K562 (cell line): ENCODE measurements at regions not wholly inside any gene's neighbourhood (a gene's known extent, or its start where the extent isn't known, plus 50 kb on each side); places are given as distances from the start of the nearest gene placed in this dataset.

Experiments
- ATAC-seq: fragments of 200-7000 bp; cut with Tn5 transposase; 3 replicates; pipeline ENCODE4 v1.9.1; 2020; ENCODE audit warnings: moderate library complexity
- BruUV-seq: library from RNA; stranded (reverse); fragments of 400-500 nt; replicated peaks from 2 replicates; lab custom pipeline; 2021; lab: Mats Ljungman, UMichigan
- CTCF ChIA-PET: fragments of 300-600 bp; formaldehyde crosslinking; extraction: SDS; loops from one replicate; lab custom pipeline; 2021; ENCODE audit warnings: low intra/inter-chr PET ratio; lab: Yijun Ruan, JAX
- POLR2A ChIA-PET: fragments of 300-600, 350-650 bp; sonication (Branson Sonifier 250); formaldehyde crosslinking; extraction: SDS; loops from one replicate; lab custom pipeline; 2021; ENCODE audit warnings: antibody characterized with exemption, inconsistent platforms; lab: Yijun Ruan, JAX
- DNase-seq, 4 experiments: peaks; one replicate each; pipeline versions ENCODE4 v3.0.0 to v3.0.0-alpha.2; 2011 to 2018; ENCODE audit warnings: low spot score in 3 of 4, mixed read lengths in 3 of 4; ENCODE audit errors: extremely low read depth in 1 of 4
- FAIRE-seq: peaks from 2 replicates; lab custom pipeline; 2011; peaks lifted over from hg19 to GRCh38; lab: Jason Lieb, UNC
- H2AFZ ChIP-seq: 2 replicates; pipeline ENCODE4 v1.6.0; 2011; ENCODE audit warnings: low read depth, low read length, control low read depth, inconsistent platforms
- H3K27ac ChIP-seq: fragments of 200-600 bp; 3 replicates; pipeline ENCODE4 v1.8.0; 2011; ENCODE audit warnings: low read depth, mild to moderate bottlenecking, control low read depth, inconsistent platforms, low read length, moderate library complexity, mixed read lengths; ENCODE audit errors: extremely low read depth
- H3K27me3 ChIP-seq, 2 experiments: fragments of 300-600 bp in 1 of 2; 2 replicates in 1 of 2; 3 replicates in 1 of 2; pipeline versions ENCODE4 v1.6.0 to v1.8.0; 2011; ENCODE audit warnings: inconsistent platforms in 2 of 2, low read length in 2 of 2, mild to moderate bottlenecking in 1 of 2, mixed read lengths in 1 of 2, moderate library complexity in 1 of 2; ENCODE audit not compliant: control insufficient read depth in 2 of 2, insufficient read depth in 2 of 2
- H3K36me3 ChIP-seq: fragments of 300-600 bp; 3 replicates; pipeline ENCODE4 v1.8.0; 2011; ENCODE audit warnings: mild to moderate bottlenecking, low read length, inconsistent platforms; ENCODE audit not compliant: control insufficient read depth, insufficient read depth
- H3K4me1 ChIP-seq, 2 experiments: fragments of 200-600 bp in 1 of 2; replicated peaks in 1 of 2; 2 replicates in 1 of 2; 3 replicates in 1 of 2; pipeline versions ENCODE4 v1.5.1 to v1.8.0; 2011; ENCODE audit warnings: inconsistent platforms in 2 of 2, low read length in 2 of 2, mild to moderate bottlenecking in 1 of 2, mixed read lengths in 1 of 2, moderate library complexity in 1 of 2; ENCODE audit not compliant: control insufficient read depth in 2 of 2, insufficient read depth in 2 of 2
- H3K4me2 ChIP-seq: 2 replicates; pipeline ENCODE4 v1.6.1; 2011; ENCODE audit warnings: low read length, control low read depth, inconsistent platforms, mixed read lengths; ENCODE audit not compliant: insufficient read depth
- H3K4me3 ChIP-seq: fragments of 200-600 bp; sonication (generic), shearing (Covaris generic); 2 replicates; pipeline ENCODE4 v1.5.1; 2016; ENCODE audit warnings: control low read depth, inconsistent platforms
- H3K79me2 ChIP-seq: fragments of 200-600 bp; 3 replicates; pipeline ENCODE4 v1.8.0; 2011; ENCODE audit warnings: low read length, inconsistent platforms; ENCODE audit not compliant: control insufficient read depth, insufficient read depth
- H3K9ac ChIP-seq, 2 experiments: 2 replicates each; pipeline versions ENCODE4 v1.6.0 to v1.6.1; 2011; ENCODE audit warnings: low read depth in 2 of 2, low read length in 2 of 2, control low read depth in 1 of 2, inconsistent platforms in 1 of 2, mild to moderate bottlenecking in 1 of 2, mixed read lengths in 1 of 2; ENCODE audit not compliant: insufficient read depth in 1 of 2
- H3K9me1 ChIP-seq: one replicate; pipeline ENCODE4 v1.6.0; 2011; ENCODE audit warnings: inconsistent platforms, mild to moderate bottlenecking, low read length, moderate library complexity; ENCODE audit not compliant: control insufficient read depth, insufficient read depth
- H3K9me3 ChIP-seq: replicated peaks from 2 replicates; pipeline ENCODE4 v1.5.1; 2011; ENCODE audit warnings: low read depth, low read length, inconsistent platforms; ENCODE audit not compliant: control insufficient read depth, insufficient read depth
- H4K20me1 ChIP-seq: replicated peaks from 2 replicates; pipeline ENCODE4 v1.6.1; 2011; ENCODE audit warnings: low read length, inconsistent platforms, mixed read lengths; ENCODE audit not compliant: control insufficient read depth, insufficient read depth
- ELF4 ChIP-seq: fragments of 450-650 bp; formaldehyde crosslinking; IDR thresholded peaks from 2 replicates; pipeline ENCODE4 v1.4.0; 2022; ENCODE audit warnings: missing genetic modification characterization
- HCFC1 ChIP-seq: IDR thresholded peaks from 2 replicates; pipeline ENCODE4 v1.6.1; 2012; ENCODE audit warnings: low read depth, low read length, improper control_type of control experiment
- HNRNPUL1 ChIP-seq: fragments of 200-400 bp; formaldehyde crosslinking; IDR thresholded peaks from 2 replicates; pipeline ENCODE4 v1.6.1; 2017; ENCODE audit warnings: low read length
- KDM1A ChIP-seq, 2 experiments: fragments of 450-650 bp; IDR thresholded peaks; 2 replicates each; pipeline ENCODE4 v1.6.1; 2016; ENCODE audit warnings: mild to moderate bottlenecking in 2 of 2
- NCOA4 ChIP-seq: fragments of 450-650 bp; IDR thresholded peaks from 2 replicates; pipeline ENCODE4 v1.6.1; 2018; ENCODE audit warnings: mild to moderate bottlenecking; ENCODE audit not compliant: partially characterized antibody
- NFYB ChIP-seq: IDR thresholded peaks from 2 replicates; pipeline ENCODE4 v1.6.1; 2011; ENCODE audit warnings: mild to moderate bottlenecking, moderate library complexity; ENCODE audit not compliant: insufficient read length; ENCODE audit errors: extremely low read depth
- RB1 ChIP-seq: fragments of 450-650 bp; IDR thresholded peaks from 2 replicates; pipeline ENCODE4 v1.6.1; 2017; ENCODE audit warnings: low read depth, mild to moderate bottlenecking
- SOX6 ChIP-seq: fragments of 450-650 bp; IDR thresholded peaks from 2 replicates; pipeline ENCODE4 v1.6.1; 2014; ENCODE audit warnings: mild to moderate bottlenecking
- SUPT5H ChIP-seq: fragments of 450-650 bp; IDR thresholded peaks from 2 replicates; pipeline ENCODE4 v1.6.1; 2016
- ZNF384 ChIP-seq: IDR thresholded peaks from 2 replicates; pipeline ENCODE4 v1.6.1; 2012; ENCODE audit warnings: low read depth, low read length, improper control_type of control experiment
- ZNF668 ChIP-seq: fragments of 250-450 bp; sonication (Bioruptor Pico); IDR thresholded peaks from 2 replicates; pipeline ENCODE4 v1.8.0; 2022; ENCODE audit warnings: mild to moderate bottlenecking, inconsistent platforms
- ZNF785 ChIP-seq: fragments of 250-450 bp; sonication (Bioruptor Pico); IDR thresholded peaks from 2 replicates; pipeline ENCODE4 v1.4.0; 2020; ENCODE audit warnings: mild to moderate bottlenecking
- WGBS: fragments of 100-300 bp; shearing (Covaris generic); methylation state at CpG from one replicate; pipeline ENCODE4 v1.1.6; 2016; ENCODE audit warnings: low coverage, mixed read lengths; ENCODE audit not compliant: insufficient coverage; ENCODE audit errors: missing lambda C conversion rate; 5-methylcytosine and 5-hydroxymethylcytosine counted together
- in situ Hi-C: fragments of 300-500 bp; cut with MboI; formaldehyde crosslinking; loops from 4 replicates; pipeline ENCODE4 v1.15.0; 2018; ENCODE audit warnings: inconsistent platforms, mixed read lengths
- intact Hi-C: fragments of 100-400 bp; cut with micrococcal nuclease; formaldehyde crosslinking; loops from 2 replicates; pipeline ENCODE4 v1.14.2; 2022
- TF ChIP-seq, protein P1 (sequence below): sonication (generic); formaldehyde crosslinking; IDR thresholded peaks from 2 replicates; pipeline ENCODE4 v1.9.0; 2022; ENCODE audit warnings: mild to moderate bottlenecking, missing genetic modification reagents
- TF ChIP-seq, protein P2 (sequence below): sonication (generic); formaldehyde crosslinking; IDR thresholded peaks from 2 replicates; pipeline ENCODE4 v1.8.0; 2022; ENCODE audit warnings: missing genetic modification reagents, mild to moderate bottlenecking, borderline replicate concordance
- TF ChIP-seq, protein P3 (sequence below): fragments of 250-450 bp; sonication (Bioruptor Pico); IDR thresholded peaks from 2 replicates; pipeline ENCODE4 v1.8.0; 2021; ENCODE audit warnings: moderate library complexity, mild to moderate bottlenecking, inconsistent platforms

DNA sequence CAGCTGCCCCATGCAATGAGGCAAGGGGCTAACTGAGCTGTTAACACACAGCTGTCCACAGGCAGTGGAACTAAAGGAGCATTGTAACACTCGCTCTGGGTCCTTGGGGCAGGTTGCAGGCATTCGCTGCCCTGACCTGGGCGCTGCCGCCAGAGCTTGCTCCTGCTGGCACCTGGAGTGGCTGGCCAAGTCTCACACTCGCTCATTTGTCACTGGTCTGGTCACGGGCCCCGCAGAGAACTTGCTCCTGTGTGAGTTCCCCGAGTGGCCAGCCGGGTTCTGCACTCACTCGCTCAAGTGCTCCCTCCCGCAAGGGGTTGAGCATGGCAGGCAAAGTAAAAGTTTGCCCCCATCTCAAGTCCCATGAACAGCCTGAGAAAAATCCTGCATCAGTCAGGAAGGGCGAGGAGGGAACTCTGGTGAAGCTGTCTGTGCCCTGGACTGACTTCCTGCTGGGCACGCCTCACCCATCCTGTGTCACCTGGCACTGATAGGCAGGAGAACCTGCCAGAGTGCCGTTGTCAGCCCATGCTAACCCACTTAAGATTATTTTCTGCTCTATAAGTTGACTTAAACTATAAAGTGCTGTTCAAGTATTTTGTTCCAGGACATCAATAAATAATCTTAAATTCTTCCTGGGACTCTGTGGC, 934.8 kb upstream of the GYPC start:
- H3K9me1 ChIP-seq: no peaks in the 10 kb centered on the region
- DNase-seq (no peak), FAIRE-seq (no peak), ATAC-seq (no peak)
- H2AFZ ChIP-seq: no peak overlapping the region
- no peak overlapping the region for H3K27ac ChIP-seq
- no peaks in the 10 kb centered on the region for H3K4me1 ChIP-seq
- no peak overlapping the region for H3K9ac ChIP-seq
- TF ChIP-seq NCOA4: no peak
- TF ChIP-seq, protein P1, sequence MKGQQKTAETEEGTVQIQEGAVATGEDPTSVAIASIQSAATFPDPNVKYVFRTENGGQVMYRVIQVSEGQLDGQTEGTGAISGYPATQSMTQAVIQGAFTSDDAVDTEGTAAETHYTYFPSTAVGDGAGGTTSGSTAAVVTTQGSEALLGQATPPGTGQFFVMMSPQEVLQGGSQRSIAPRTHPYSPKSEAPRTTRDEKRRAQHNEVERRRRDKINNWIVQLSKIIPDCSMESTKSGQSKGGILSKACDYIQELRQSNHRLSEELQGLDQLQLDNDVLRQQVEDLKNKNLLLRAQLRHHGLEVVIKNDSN (CRISPR knock-in tag): no peak
- no peak for TF ChIP-seq HCFC1
- CTCF ChIA-PET: no interaction called here
- no peak overlapping the region for H3K4me3 ChIP-seq
- in situ Hi-C loops (no loop called here), intact Hi-C loops (no loop called here)
- H4K20me1 ChIP-seq: no peaks in the 10 kb centered on the region
- BruUV-seq: no TSS peak
- H3K27me3 ChIP-seq: no peaks in the 10 kb centered on the region
- POLR2A ChIA-PET: no interaction called here
- 5% methylated on average over 14 of the region's 14 CpGs for WGBS
- no peaks in the 10 kb centered on the region for H3K36me3 ChIP-seq
- H3K79me2 ChIP-seq: no peaks in the 10 kb centered on the region
- no peak overlapping the region for H3K4me2 ChIP-seq
- peaks cover 1% of the 10 kb centered on the region; the same call in 1 of the 2 replicates for H3K9me3 ChIP-seq

DNA sequence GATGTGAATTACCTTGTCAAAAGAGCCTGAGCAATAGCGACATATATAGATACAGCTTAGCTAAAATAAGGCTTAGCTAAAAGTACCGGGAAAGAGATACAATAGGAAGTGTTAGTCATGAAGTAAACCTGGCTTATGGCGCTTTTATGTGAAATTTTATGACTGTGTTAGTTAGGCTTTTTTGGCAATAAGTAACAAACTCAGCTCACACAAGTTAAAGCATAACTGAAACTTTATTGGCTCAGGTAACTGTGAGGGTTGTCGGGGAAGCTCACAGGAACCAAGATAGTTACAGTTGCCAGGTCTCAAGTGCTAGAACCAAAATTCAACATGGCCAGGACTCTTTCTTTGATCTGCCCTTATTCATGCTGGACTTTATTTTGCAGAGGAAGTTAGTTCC, 925.0 kb upstream of the GYPC start:
- H3K4me3 ChIP-seq: no peak overlapping the region
- in situ Hi-C loops: no loop called here
- H3K27ac ChIP-seq: no peak overlapping the region
- ChIA-PET POLR2A (no interaction called here), CTCF (no interaction called here)
- no peak for DNase-seq
- no peaks in the 10 kb centered on the region for H3K4me1 ChIP-seq
- H3K9ac ChIP-seq: no peak overlapping the region
- intact Hi-C loops: no loop called here
- H3K79me2 ChIP-seq: no peaks in the 10 kb centered on the region
- H2AFZ ChIP-seq: no peak overlapping the region
- H3K9me1 ChIP-seq: no peaks in the 10 kb centered on the region
- peaks cover 4% of the 10 kb centered on the region; the same call in 1 of the 2 replicates for H3K9me3 ChIP-seq
- no peak for FAIRE-seq
- H3K4me2 ChIP-seq: no peak overlapping the region
- no peak for ATAC-seq
- no peaks in the 10 kb centered on the region for H3K36me3 ChIP-seq
- no peaks in the 10 kb centered on the region for H4K20me1 ChIP-seq
- H3K27me3 ChIP-seq: no peaks in the 10 kb centered on the region
- no TSS peak for BruUV-seq
- WGBS: 3% methylated on average over 4 of the region's 4 CpGs
- TF ChIP-seq NFYB (no peak), SUPT5H (no peak), HNRNPUL1 (no peak), ZNF785 (CRISPR knock-in tag) (no peak), RB1 (no peak), SOX6 (no peak), ELF4 (no peak), ZNF384 (no peak), ZNF668 (CRISPR knock-in tag) (no peak), KDM1A (IDR thresholded peaks at IDR 0.05) (no peak)
- TF ChIP-seq, protein P2, sequence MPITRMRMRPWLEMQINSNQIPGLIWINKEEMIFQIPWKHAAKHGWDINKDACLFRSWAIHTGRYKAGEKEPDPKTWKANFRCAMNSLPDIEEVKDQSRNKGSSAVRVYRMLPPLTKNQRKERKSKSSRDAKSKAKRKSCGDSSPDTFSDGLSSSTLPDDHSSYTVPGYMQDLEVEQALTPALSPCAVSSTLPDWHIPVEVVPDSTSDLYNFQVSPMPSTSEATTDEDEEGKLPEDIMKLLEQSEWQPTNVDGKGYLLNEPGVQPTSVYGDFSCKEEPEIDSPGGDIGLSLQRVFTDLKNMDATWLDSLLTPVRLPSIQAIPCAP: no peak
- TF ChIP-seq, protein P3, sequence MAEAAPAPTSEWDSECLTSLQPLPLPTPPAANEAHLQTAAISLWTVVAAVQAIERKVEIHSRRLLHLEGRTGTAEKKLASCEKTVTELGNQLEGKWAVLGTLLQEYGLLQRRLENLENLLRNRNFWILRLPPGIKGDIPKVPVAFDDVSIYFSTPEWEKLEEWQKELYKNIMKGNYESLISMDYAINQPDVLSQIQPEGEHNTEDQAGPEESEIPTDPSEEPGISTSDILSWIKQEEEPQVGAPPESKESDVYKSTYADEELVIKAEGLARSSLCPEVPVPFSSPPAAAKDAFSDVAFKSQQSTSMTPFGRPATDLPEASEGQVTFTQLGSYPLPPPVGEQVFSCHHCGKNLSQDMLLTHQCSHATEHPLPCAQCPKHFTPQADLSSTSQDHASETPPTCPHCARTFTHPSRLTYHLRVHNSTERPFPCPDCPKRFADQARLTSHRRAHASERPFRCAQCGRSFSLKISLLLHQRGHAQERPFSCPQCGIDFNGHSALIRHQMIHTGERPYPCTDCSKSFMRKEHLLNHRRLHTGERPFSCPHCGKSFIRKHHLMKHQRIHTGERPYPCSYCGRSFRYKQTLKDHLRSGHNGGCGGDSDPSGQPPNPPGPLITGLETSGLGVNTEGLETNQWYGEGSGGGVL: no peak
